Vagina (tissue), 2 donors: ENCODE measurements at regions not wholly inside any gene's neighbourhood (a gene's known extent, or its start where the extent isn't known, plus 50 kb on each side); places are given as distances from the start of the nearest gene placed in this dataset.

ENCODE experiments used
- DNase-seq, 2 donors: peaks; one replicate each; pipeline ENCODE4 v3.0.0-alpha.2; 2017; ENCODE audit errors: extremely low spot score in 2 of 2
- H3K27ac ChIP-seq: fragments of 200-600 bp; sonication (generic); one replicate; pipeline ENCODE4 v1.5.1; 2019
- H3K27me3 ChIP-seq: fragments of 200-600 bp; sonication (generic); one replicate; pipeline ENCODE4 v1.5.1; 2019
- H3K36me3 ChIP-seq, 2 donors: fragments of 200-600 bp; sonication (generic); one replicate each; pipeline ENCODE4 v1.5.1; 2017 to 2019
- H3K4me1 ChIP-seq: fragments of 200-600 bp; sonication (generic); one replicate; pipeline ENCODE4 v1.5.1; 2019
- H3K4me3 ChIP-seq, 2 donors: fragments of 200-600 bp; sonication (generic); 1 replicate in 1 of 2; 2 replicates in 1 of 2; pipeline ENCODE4 v1.5.1; 2016 to 2019
- H3K9me3 ChIP-seq: fragments of 200-600 bp; sonication (generic); one replicate; pipeline ENCODE4 v1.5.1; 2019
- CTCF ChIP-seq, 3 experiments: fragments of 450-650 bp in 2 of 3; fragments of 200-600 bp in 1 of 3; sonication (generic) in 1 of 3; IDR thresholded peaks; one replicate each; pipeline ENCODE4 v1.5.1; 2017 to 2019; ENCODE audit warnings: antibody characterized with exemption in 3 of 3, mild to moderate bottlenecking in 2 of 3, moderate library complexity in 2 of 3
- POLR2A ChIP-seq, 2 donors: fragments of 450-650 bp; IDR thresholded peaks; one replicate each; pipeline ENCODE4 v1.6.1; 2017; ENCODE audit warnings: antibody characterized with exemption in 2 of 2, mild to moderate bottlenecking in 2 of 2, moderate library complexity in 2 of 2
- POLR2AphosphoS5 ChIP-seq, 2 donors: sonication (generic); formaldehyde crosslinking; IDR thresholded peaks; one replicate each; pipeline ENCODE4 v1.9.0; 2017; ENCODE audit warnings: antibody characterized with exemption in 2 of 2, mild to moderate bottlenecking in 2 of 2, low read depth in 1 of 2; ENCODE audit not compliant: insufficient read depth in 1 of 2
- intact Hi-C: fragments of 100-400 bp; cut with DNase I; formaldehyde crosslinking; loops from one replicate; pipeline ENCODE4 v1.15.1; 2023

GRCh38 chr7:24494832-24495231 is 78.4 kb upstream of the PALS2 start:
- no peaks in the 10 kb centered on the region for H3K4me1 ChIP-seq
- no peaks in the 10 kb centered on the region for H3K27me3 ChIP-seq
- H3K27ac ChIP-seq = no peak overlapping the region
- no peaks in the 10 kb centered on the region for H3K9me3 ChIP-seq
- DNase-seq = no peak
- H3K4me3 ChIP-seq = no peak overlapping the region
- TF ChIP-seq POLR2AphosphoS5 (IDR thresholded peaks at IDR 0.05; ENCODE audit: insufficient read depth in 1 of 2, low read depth in 1 of 2) = no peak
- no peak for TF ChIP-seq CTCF (IDR thresholded peaks at IDR 0.05)
- no peak for TF ChIP-seq POLR2A (IDR thresholded peaks at IDR 0.05)
- H3K36me3 ChIP-seq = no peaks in the 10 kb centered on the region
- intact Hi-C loops = no loop called here

- H3K4me1 ChIP-seq = no peaks in the 10 kb centered on the region
- no peak for DNase-seq
- no peak overlapping the region for H3K27ac ChIP-seq
- intact Hi-C loops = no loop called here
- TF ChIP-seq POLR2A (IDR thresholded peaks at IDR 0.05) (no peak), POLR2AphosphoS5 (IDR thresholded peaks at IDR 0.05; ENCODE audit: insufficient read depth in 1 of 2, low read depth in 1 of 2) (no peak), CTCF (IDR thresholded peaks at IDR 0.05) (no peak)
- no peaks in the 10 kb centered on the region for H3K36me3 ChIP-seq
- no peaks in the 10 kb centered on the region for H3K9me3 ChIP-seq
- H3K4me3 ChIP-seq = no peak overlapping the region
- H3K27me3 ChIP-seq = no peaks in the 10 kb centered on the region
These were observed 77.2 kb upstream of the PALS2 start for GRCh38 chr7:24496036-24496435.

GRCh38 chr7:24498439-24498838 is 74.8 kb upstream of the PALS2 start:
- intact Hi-C loops = no loop called here
- DNase-seq = no peak
- TF ChIP-seq POLR2AphosphoS5 (IDR thresholded peaks at IDR 0.05; ENCODE audit: insufficient read depth in 1 of 2, low read depth in 1 of 2) = no peak
- TF ChIP-seq POLR2A (IDR thresholded peaks at IDR 0.05) = no peak
- no peak for TF ChIP-seq CTCF (IDR thresholded peaks at IDR 0.05)
- Histone ChIP-seq H3K27me3 (no peaks in the 10 kb centered on the region), H3K36me3 (no peaks in the 10 kb centered on the region), H3K4me1 (no peaks in the 10 kb centered on the region), H3K9me3 (no peaks in the 10 kb centered on the region), H3K27ac (no peak overlapping the region), H3K4me3 (no peak overlapping the region)

GRCh38 chr7:24499871-24500270 is 73.4 kb upstream of the PALS2 start:
- Histone ChIP-seq H3K4me3 (no peak overlapping the region), H3K27ac (no peak overlapping the region), H3K27me3 (no peaks in the 10 kb centered on the region), H3K4me1 (no peaks in the 10 kb centered on the region), H3K9me3 (no peaks in the 10 kb centered on the region), H3K36me3 (no peaks in the 10 kb centered on the region)
- intact Hi-C loops = no loop called here
- no peak for TF ChIP-seq POLR2A (IDR thresholded peaks at IDR 0.05)
- TF ChIP-seq POLR2AphosphoS5 (IDR thresholded peaks at IDR 0.05; ENCODE audit: insufficient read depth in 1 of 2, low read depth in 1 of 2) = no peak
- TF ChIP-seq CTCF (IDR thresholded peaks at IDR 0.05) = no peak
- no peak for DNase-seq

GRCh38 chr7:24500599-24500998 is 72.7 kb upstream of the PALS2 start:
- H3K27ac ChIP-seq = no peak overlapping the region
- DNase-seq = no peak
- H3K36me3 ChIP-seq = no peaks in the 10 kb centered on the region
- H3K4me3 ChIP-seq = no peak overlapping the region
- intact Hi-C loops = no loop called here
- no peaks in the 10 kb centered on the region for H3K27me3 ChIP-seq
- TF ChIP-seq CTCF (IDR thresholded peaks at IDR 0.05) = no peak
- TF ChIP-seq POLR2A (IDR thresholded peaks at IDR 0.05) = no peak
- no peak for TF ChIP-seq POLR2AphosphoS5 (IDR thresholded peaks at IDR 0.05; ENCODE audit: insufficient read depth in 1 of 2, low read depth in 1 of 2)
- no peaks in the 10 kb centered on the region for H3K9me3 ChIP-seq
- H3K4me1 ChIP-seq = no peaks in the 10 kb centered on the region
